Breast epithelium (tissue), 4 donors: ENCODE measurements at regions not wholly inside any gene's neighbourhood (a gene's known extent, or its start where the extent isn't known, plus 50 kb on each side); places are given as distances from the start of the nearest gene placed in this dataset.

Experiments
- DNase-seq, 2 donors: peaks; one replicate each; pipeline ENCODE4 v3.0.0-alpha.2; 2019; ENCODE audit warnings: low spot score in 2 of 2
- H3K27ac ChIP-seq, 2 donors: fragments of 200-600 bp; sonication (generic) in 1 of 2; one replicate each; pipeline ENCODE4 v1.5.1; 2016 to 2019; ENCODE audit warnings: mild to moderate bottlenecking in 1 of 2
- H3K27me3 ChIP-seq, 2 donors: fragments of 200-600 bp; sonication (generic) in 1 of 2; one replicate each; pipeline versions ENCODE4 v1.5.1 to v1.6.0; 2017 to 2019; ENCODE audit warnings: control low read depth in 1 of 2, mild to moderate bottlenecking in 1 of 2
- H3K36me3 ChIP-seq: fragments of 200-600 bp; one replicate; pipeline ENCODE4 v1.5.1; 2019
- H3K4me1 ChIP-seq, 2 donors: fragments of 200-600 bp; sonication (generic); one replicate each; pipeline ENCODE4 v1.5.1; 2016 to 2019; ENCODE audit warnings: control low read depth in 1 of 2
- H3K4me3 ChIP-seq, 3 donors: fragments of 200-600 bp; sonication (generic); 1 replicate in 2 of 3; 2 replicates in 1 of 3; pipeline ENCODE4 v1.5.1; 2016 to 2019; ENCODE audit warnings: mild to moderate bottlenecking in 3 of 3, moderate library complexity in 2 of 3
- H3K9me3 ChIP-seq, 2 donors: fragments of 200-600 bp; sonication (generic) in 1 of 2; one replicate each; pipeline ENCODE4 v1.5.1; 2016 to 2019; ENCODE audit warnings: control low read depth in 1 of 2
- CTCF ChIP-seq, 3 donors: fragments of 450-650 bp; IDR thresholded peaks; one replicate each; pipeline ENCODE4 v1.5.1; 2016 to 2017; ENCODE audit warnings: antibody characterized with exemption in 3 of 3, mild to moderate bottlenecking in 3 of 3, moderate library complexity in 3 of 3
- POLR2A ChIP-seq: fragments of 450-650 bp; IDR thresholded peaks from one replicate; pipeline ENCODE4 v1.6.1; 2016; ENCODE audit warnings: antibody characterized with exemption, mild to moderate bottlenecking, moderate library complexity
- POLR2AphosphoS5 ChIP-seq, 3 donors: sonication (generic); formaldehyde crosslinking; IDR thresholded peaks; one replicate each; pipeline ENCODE4 v1.6.1; 2017; ENCODE audit warnings: antibody characterized with exemption in 3 of 3
- intact Hi-C: fragments of 100-400 bp; cut with DNase I; formaldehyde crosslinking; loops from one replicate; pipeline ENCODE4 v1.15.1; 2023; ENCODE audit warnings: low total_unique reads

GRCh38 chr20:19881990-19882389, 123.9 kb downstream of the RIN2 start:
- no peak for TF ChIP-seq POLR2AphosphoS5 (IDR thresholded peaks at IDR 0.05)
- H3K27ac ChIP-seq: no peak overlapping the region
- no peak for DNase-seq
- intact Hi-C loops: loop anchor here (10.0 kb wide), 1 partner anchor 93 kb away; no protein-coding TSS in a partner anchor
- no peak overlapping the region for H3K4me3 ChIP-seq
- H3K9me3 ChIP-seq: no peaks in the 10 kb centered on the region
- H3K36me3 ChIP-seq: no peaks in the 10 kb centered on the region
- no peaks in the 10 kb centered on the region for H3K27me3 ChIP-seq
- H3K4me1 ChIP-seq: peaks cover 6 to 12% of the 10 kb centered on the region in 2 donors

- no peak overlapping the region for H3K4me3 ChIP-seq
- DNase-seq: no peak
- no peak overlapping the region for H3K27ac ChIP-seq
- peaks cover 6 to 16% of the 10 kb centered on the region in 2 donors for H3K4me1 ChIP-seq
- intact Hi-C loops: loop anchor here (10.0 kb wide), 1 partner anchor 92 kb away; no protein-coding TSS in a partner anchor
- H3K9me3 ChIP-seq: no peaks in the 10 kb centered on the region
- no peaks in the 10 kb centered on the region for H3K27me3 ChIP-seq
- TF ChIP-seq POLR2AphosphoS5 (IDR thresholded peaks at IDR 0.05) (no peak), POLR2A (no peak), CTCF (IDR thresholded peaks at IDR 0.05) (no peak)
- H3K36me3 ChIP-seq: no peaks in the 10 kb centered on the region
Observed at GRCh38 chr20:19882446-19882845, 124.4 kb downstream of the RIN2 start.

GRCh38 chr20:19883501-19883900, 125.4 kb downstream of the RIN2 start:
- Histone ChIP-seq H3K27me3 (no peaks in the 10 kb centered on the region), H3K27ac (no peak overlapping the region), H3K4me1 (peaks cover 15 to 25% of the 10 kb centered on the region in 2 donors), H3K4me3 (no peak overlapping the region), H3K9me3 (no peaks in the 10 kb centered on the region), H3K36me3 (no peaks in the 10 kb centered on the region)
- no peak for TF ChIP-seq POLR2A
- no peak for TF ChIP-seq POLR2AphosphoS5 (IDR thresholded peaks at IDR 0.05)
- no peak for TF ChIP-seq CTCF (IDR thresholded peaks at IDR 0.05)
- DNase-seq: no peak
- intact Hi-C loops: loop anchor here (10.0 kb wide), 1 partner anchor 91 kb away; no protein-coding TSS in a partner anchor

GRCh38 chr20:19885594-19885938, 127.5 kb downstream of the RIN2 start:
- intact Hi-C loops: loop anchor here (10.0 kb wide), 1 partner anchor 89 kb away; no protein-coding TSS in a partner anchor
- no peaks in the 10 kb centered on the region for H3K36me3 ChIP-seq
- H3K27me3 ChIP-seq: no peaks in the 10 kb centered on the region
- TF ChIP-seq POLR2AphosphoS5 (IDR thresholded peaks at IDR 0.05) (no peak), CTCF (IDR thresholded peaks at IDR 0.05) (no peak), POLR2A (no peak)
- no peak for DNase-seq
- peak overlapping the region in 1 of 3 donors; percentile 55 for H3K4me3 ChIP-seq
- no peaks in the 10 kb centered on the region for H3K9me3 ChIP-seq
- peaks cover 18 to 36% of the 10 kb centered on the region in 2 donors for H3K4me1 ChIP-seq
- peak overlapping the region; percentile 94 to 95 for H3K27ac ChIP-seq

- peak overlapping the region; percentile 17 to 62 (median 27) for H3K4me3 ChIP-seq
- no peaks in the 10 kb centered on the region for H3K36me3 ChIP-seq
- H3K9me3 ChIP-seq: peaks cover 0 to under 1% of the 10 kb centered on the region in 2 donors
- TF ChIP-seq POLR2A: no peak
- TF ChIP-seq POLR2AphosphoS5 (IDR thresholded peaks at IDR 0.05): peak in 2 of 3 donors; percentile 17 to 38
- no peaks in the 10 kb centered on the region for H3K27me3 ChIP-seq
- H3K4me1 ChIP-seq: peaks cover 18 to 36% of the 10 kb centered on the region in 2 donors
- peak; percentile 54 to 62 for DNase-seq
- H3K27ac ChIP-seq: peak overlapping the region; percentile 94 to 95
- intact Hi-C loops: loop anchor here (10.0 kb wide), 1 partner anchor 89 kb away; no protein-coding TSS in a partner anchor
Observed at GRCh38 chr20:19885939-19886660, 128.0 kb downstream of the RIN2 start.

GRCh38 chr20:19886661-19887288, 128.7 kb downstream of the RIN2 start:
- Histone ChIP-seq H3K4me1 (peaks cover 18 to 36% of the 10 kb centered on the region in 2 donors), H3K27me3 (no peaks in the 10 kb centered on the region), H3K9me3 (peaks cover 0 to 3% of the 10 kb centered on the region in 2 donors), H3K4me3 (peak overlapping the region; percentile 17 to 62 (median 27)), H3K36me3 (no peaks in the 10 kb centered on the region), H3K27ac (peak overlapping the region; percentile 94 to 95)
- DNase-seq: no peak
- intact Hi-C loops: loop anchor here (10.0 kb wide), 1 partner anchor 88 kb away; no protein-coding TSS in a partner anchor
- no peak for TF ChIP-seq POLR2A
- TF ChIP-seq CTCF (IDR thresholded peaks at IDR 0.05): no peak
- TF ChIP-seq POLR2AphosphoS5 (IDR thresholded peaks at IDR 0.05): peak in 1 of 3 donors; percentile 7
